ENCODE measurements at regions not wholly inside any gene's neighbourhood (a gene's known extent, or its start where the extent isn't known, plus 50 kb on each side); places are given as distances from the start of the nearest gene placed in this dataset.
"Not testable (repeated sequence)": the region's sequence is repeated elsewhere in the genome, so short reads cannot be mapped to it uniquely, and the experiment has no call there.

- 90% methylated on average over 1 of the region's 1 CpG for WGBS (ENCODE audit: low lambda C conversion rate, missing lambda C conversion rate)
- no peak for DNase-seq (ENCODE audit: low spot score)
- Histone ChIP-seq H3K36me3 (replicated peaks; ENCODE audit: insufficient read depth, low read depth) (no peaks in the 10 kb centered on the region), H3K9me2 (replicated peaks; ENCODE audit: insufficient read depth) (no peaks in the 10 kb centered on the region), H3K27me3 (no peaks in the 10 kb centered on the region), H3K4me2 (no peak overlapping the region), H2AFZ (no peak overlapping the region), H3K4me1 (ENCODE audit: insufficient read depth) (no peaks in the 10 kb centered on the region), H3K4me3 (no peak overlapping the region), H4K20me1 (ENCODE audit: insufficient read depth, poor library complexity, severe bottlenecking) (no peaks in the 10 kb centered on the region), H3K27ac (no peak overlapping the region), H3K9me3 (ENCODE audit: low read depth) (no peaks in the 10 kb centered on the region), H3K79me2 (no peaks in the 10 kb centered on the region)
- no peak for TF ChIP-seq CTCF (IDR thresholded peaks at IDR 0.05; ENCODE audit: poor library complexity)
Measured at GRCh38 chr13:83765796-83766195, 116.5 kb downstream of the SLITRK1 start.

GRCh38 chr13:83761631-83762030 is 120.6 kb downstream of the SLITRK1 start:
- WGBS (ENCODE audit: low lambda C conversion rate, missing lambda C conversion rate): 69% methylated on average over 2 of the region's 2 CpGs
- H3K4me1 ChIP-seq (ENCODE audit: insufficient read depth): no peaks in the 10 kb centered on the region
- H3K4me2 ChIP-seq: no peak overlapping the region
- no peaks in the 10 kb centered on the region for H3K36me3 ChIP-seq (replicated peaks; ENCODE audit: insufficient read depth, low read depth)
- no peaks in the 10 kb centered on the region for H3K9me3 ChIP-seq (ENCODE audit: low read depth)
- no peak overlapping the region for H3K4me3 ChIP-seq
- no peak for DNase-seq (ENCODE audit: low spot score)
- no peaks in the 10 kb centered on the region for H3K79me2 ChIP-seq
- no peaks in the 10 kb centered on the region for H3K27me3 ChIP-seq
- H2AFZ ChIP-seq: no peak overlapping the region
- TF ChIP-seq EZH2 (IDR thresholded peaks at IDR 0.05; ENCODE audit: borderline replicate concordance) (no peak), CTCF (IDR thresholded peaks at IDR 0.05; ENCODE audit: poor library complexity) (no peak), EZH2phosphoT487 (IDR thresholded peaks at IDR 0.05; ENCODE audit: low read depth, severe bottlenecking, unreplicated experiment) (no peak)
- H3K27ac ChIP-seq: no peak overlapping the region
- no peaks in the 10 kb centered on the region for H3K9me2 ChIP-seq (replicated peaks; ENCODE audit: insufficient read depth)
- H4K20me1 ChIP-seq (ENCODE audit: insufficient read depth, poor library complexity, severe bottlenecking): no peaks in the 10 kb centered on the region

- not testable (repeated sequence) for H3K4me2 ChIP-seq; H2AFZ ChIP-seq; H3K4me3 ChIP-seq; H3K79me2 ChIP-seq; H3K9me2 ChIP-seq (replicated peaks; ENCODE audit: insufficient read depth); H3K27ac ChIP-seq; H4K20me1 ChIP-seq (ENCODE audit: insufficient read depth, poor library complexity, severe bottlenecking); H3K4me1 ChIP-seq (ENCODE audit: insufficient read depth); H3K27me3 ChIP-seq; H3K9me3 ChIP-seq (ENCODE audit: low read depth); DNase-seq (ENCODE audit: low spot score); H3K36me3 ChIP-seq (replicated peaks; ENCODE audit: insufficient read depth, low read depth)
- WGBS (ENCODE audit: low lambda C conversion rate, missing lambda C conversion rate): 95% methylated on average over 2 of the region's 2 CpGs
Measured at GRCh38 chr13:83755210-83755609, 127.1 kb downstream of the SLITRK1 start.

GRCh38 chr13:83753912-83754624 is 128.2 kb downstream of the SLITRK1 start:
- Histone ChIP-seq H3K27ac (no peak overlapping the region), H3K9me2 (replicated peaks; ENCODE audit: insufficient read depth) (no peaks in the 10 kb centered on the region), H4K20me1 (ENCODE audit: insufficient read depth, poor library complexity, severe bottlenecking) (no peaks in the 10 kb centered on the region), H2AFZ (no peak overlapping the region), H3K9me3 (ENCODE audit: low read depth) (no peaks in the 10 kb centered on the region), H3K36me3 (replicated peaks; ENCODE audit: insufficient read depth, low read depth) (no peaks in the 10 kb centered on the region), H3K4me2 (no peak overlapping the region), H3K4me3 (no peak overlapping the region), H3K79me2 (no peaks in the 10 kb centered on the region), H3K4me1 (ENCODE audit: insufficient read depth) (no peaks in the 10 kb centered on the region), H3K27me3 (no peaks in the 10 kb centered on the region)
- TF ChIP-seq CTCF (IDR thresholded peaks at IDR 0.05; ENCODE audit: poor library complexity) (no peak), EZH2phosphoT487 (IDR thresholded peaks at IDR 0.05; ENCODE audit: low read depth, severe bottlenecking, unreplicated experiment) (no peak), EZH2 (IDR thresholded peaks at IDR 0.05; ENCODE audit: borderline replicate concordance) (no peak)
- 89% methylated on average over 11 of the region's 11 CpGs for WGBS (ENCODE audit: low lambda C conversion rate, missing lambda C conversion rate)
- DNase-seq (ENCODE audit: low spot score): no peak

Measured in hepatocyte (in vitro differentiated cells).